HCT116 (cell line): ENCODE measurements at regions not wholly inside any gene's neighbourhood (a gene's known extent, or its start where the extent isn't known, plus 50 kb on each side); places are given as distances from the start of the nearest gene placed in this dataset.

ENCODE experiments used
- CTCF ChIP-seq, 3 experiments: fragments of 200-600 bp in 1 of 3; sonication (generic) in 1 of 3; IDR thresholded peaks in 2 of 3; conservative IDR thresholded peaks in 1 of 3; 2 replicates each; pipeline ENCODE4 v1.5.1; 2012 to 2017; ENCODE audit warnings: low read depth in 2 of 3, low read length in 2 of 3, antibody characterized with exemption in 1 of 3, borderline replicate concordance in 1 of 3, control low read depth in 1 of 3, mild to moderate bottlenecking in 1 of 3, mixed read lengths in 1 of 3, mixed run types in 1 of 3, moderate library complexity in 1 of 3; ENCODE audit not compliant: insufficient read depth in 1 of 3
- POLR2A ChIP-seq: IDR thresholded peaks from 2 replicates; pipeline ENCODE4 v1.7.0; 2011; ENCODE audit warnings: borderline replicate concordance; ENCODE audit not compliant: insufficient read depth, insufficient read length; ENCODE audit errors: extremely low read depth
- POLR2AphosphoS5 ChIP-seq: IDR thresholded peaks from 2 replicates; pipeline ENCODE4 v1.6.1; 2011; ENCODE audit warnings: mild to moderate bottlenecking, low read depth, low read length, moderate library complexity
- REST ChIP-seq: IDR thresholded peaks from 2 replicates; pipeline ENCODE4 v1.6.1; 2012; ENCODE audit warnings: low read depth
- SIN3A ChIP-seq: IDR thresholded peaks from 2 replicates; pipeline ENCODE4 v1.6.1; 2012; ENCODE audit warnings: low read depth
- SRF ChIP-seq: IDR thresholded peaks from 2 replicates; pipeline ENCODE4 v1.6.1; 2012; ENCODE audit warnings: low read depth
- ZBTB33 ChIP-seq: IDR thresholded peaks from 2 replicates; pipeline ENCODE4 v1.6.1; 2011; ENCODE audit warnings: mild to moderate bottlenecking, low read length, moderate library complexity; ENCODE audit not compliant: insufficient replicate concordance; ENCODE audit errors: extremely low read depth

GRCh38 chr13:81304121-81304659 lies 963.3 kb upstream of the SPRY2 start:
- TF ChIP-seq POLR2AphosphoS5 (no peak), REST (no peak), ZBTB33 (no peak), CTCF (IDR thresholded peaks at IDR 0.05 in 2 of 3, conservative IDR thresholded peaks at IDR 0.05 in 1 of 3; ENCODE audit: borderline replicate concordance in 1 of 3, insufficient read depth in 1 of 3, low read depth in 2 of 3, low read length in 2 of 3) (no peak), POLR2A (no peak), SIN3A (no peak), SRF (no peak)
